ENCODE measurements at regions not wholly inside any gene's neighbourhood (a gene's known extent, or its start where the extent isn't known, plus 50 kb on each side); places are given as distances from the start of the nearest gene placed in this dataset.
A peak's percentile ranks its signal among the peaks of the same experiment; 100 is the strongest.

GRCh38 chr11:24344222-24344621 is 152.6 kb upstream of the LUZP2 start:
- no peak for DNase-seq

DNA sequence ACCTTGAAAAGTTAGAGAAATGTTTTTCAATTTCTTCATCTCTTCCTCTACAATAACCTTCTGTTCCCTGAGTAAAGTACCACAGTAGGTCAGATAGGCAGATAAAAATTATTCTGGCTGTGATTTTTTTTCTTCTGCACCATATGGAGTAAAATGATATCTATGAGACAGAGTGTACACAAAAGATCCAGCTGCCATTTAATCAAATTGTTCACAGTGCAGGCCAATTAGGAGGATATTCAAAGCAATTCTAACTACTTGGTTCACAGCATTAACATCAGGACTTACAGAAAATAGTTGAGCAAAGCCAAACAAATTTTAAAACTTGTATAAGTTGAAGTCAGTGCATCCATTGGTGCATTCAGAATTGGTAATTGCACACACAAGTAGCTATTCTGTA is 147.9 kb upstream of the LUZP2 start:
- DNase-seq, result no peak

GRCh38 chr11:24351179-24351578 is 145.7 kb upstream of the LUZP2 start:
- no peak for DNase-seq

DNA sequence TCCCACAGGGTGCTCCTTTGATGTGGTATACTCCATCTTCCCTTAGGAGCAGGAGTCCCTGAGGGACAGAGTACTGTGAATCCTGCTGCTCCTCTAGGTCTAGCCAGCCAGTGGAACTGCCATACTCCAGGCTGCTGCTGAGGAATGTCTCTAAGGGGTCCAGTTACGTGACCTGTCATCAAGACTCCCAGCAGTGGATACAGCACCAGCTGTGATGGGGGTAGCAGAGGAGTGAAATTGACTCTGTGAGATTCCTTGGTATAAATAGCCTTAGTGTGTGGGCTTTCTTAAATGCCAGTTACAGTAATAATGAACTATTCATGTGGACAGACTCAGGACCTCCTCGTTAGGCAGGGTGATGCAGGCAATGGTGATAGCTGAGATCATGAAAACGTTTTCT is 140.4 kb upstream of the LUZP2 start:
- no peak for DNase-seq

GRCh38 chr11:24357620-24358410 is 139.0 kb upstream of the LUZP2 start:
- DNase-seq, result no peak

DNA sequence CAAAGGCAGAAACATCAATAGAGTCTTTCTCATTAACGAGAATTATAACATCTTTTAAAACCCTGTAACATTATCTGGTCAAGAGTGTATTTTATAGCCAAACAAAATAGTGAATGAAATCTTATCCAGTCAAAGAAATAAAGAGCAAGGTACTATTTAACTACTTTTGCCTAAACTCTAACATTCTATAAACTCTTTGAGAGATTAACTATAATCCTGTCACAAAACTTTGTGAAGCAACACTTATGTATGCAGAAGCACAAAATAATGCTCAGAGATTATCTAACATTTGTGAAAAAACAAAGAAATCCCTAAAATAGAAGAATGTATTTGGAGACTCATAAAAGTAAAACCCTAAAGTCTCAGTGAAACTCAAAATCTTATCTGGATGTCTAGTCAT is 124.4 kb upstream of the LUZP2 start:
- no peak for DNase-seq

- DNase-seq, result no peak
These were observed 123.3 kb upstream of the LUZP2 start for GRCh38 chr11:24373516-24373915.

- DNase-seq, result no peak
These were observed 121.5 kb upstream of the LUZP2 start for GRCh38 chr11:24375351-24375750.

GRCh38 chr11:24375931-24376330 is 120.9 kb upstream of the LUZP2 start:
- no peak for DNase-seq

GRCh38 chr11:24383137-24383536 is 113.7 kb upstream of the LUZP2 start:
- no peak for DNase-seq

DNA sequence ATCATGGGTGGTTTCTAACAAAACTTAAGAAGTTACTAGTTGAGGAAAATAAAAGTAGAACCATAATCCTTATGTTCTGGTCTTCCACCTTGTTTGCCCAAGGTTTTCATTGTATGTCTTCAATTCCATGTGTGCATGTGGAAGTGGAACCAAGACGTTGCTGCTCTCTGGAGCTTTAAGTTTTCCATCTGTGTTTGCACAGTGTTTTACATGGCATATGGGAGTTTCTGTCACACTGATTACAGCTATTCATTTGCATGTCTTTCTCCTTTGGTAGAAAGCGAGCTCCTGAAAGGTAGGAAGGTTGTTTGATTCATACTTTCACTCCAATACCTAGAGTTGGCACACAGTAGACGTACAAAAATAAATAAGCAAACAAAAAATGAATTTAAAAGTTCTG is 112.6 kb upstream of the LUZP2 start:
- DNase-seq, result no peak

DNA sequence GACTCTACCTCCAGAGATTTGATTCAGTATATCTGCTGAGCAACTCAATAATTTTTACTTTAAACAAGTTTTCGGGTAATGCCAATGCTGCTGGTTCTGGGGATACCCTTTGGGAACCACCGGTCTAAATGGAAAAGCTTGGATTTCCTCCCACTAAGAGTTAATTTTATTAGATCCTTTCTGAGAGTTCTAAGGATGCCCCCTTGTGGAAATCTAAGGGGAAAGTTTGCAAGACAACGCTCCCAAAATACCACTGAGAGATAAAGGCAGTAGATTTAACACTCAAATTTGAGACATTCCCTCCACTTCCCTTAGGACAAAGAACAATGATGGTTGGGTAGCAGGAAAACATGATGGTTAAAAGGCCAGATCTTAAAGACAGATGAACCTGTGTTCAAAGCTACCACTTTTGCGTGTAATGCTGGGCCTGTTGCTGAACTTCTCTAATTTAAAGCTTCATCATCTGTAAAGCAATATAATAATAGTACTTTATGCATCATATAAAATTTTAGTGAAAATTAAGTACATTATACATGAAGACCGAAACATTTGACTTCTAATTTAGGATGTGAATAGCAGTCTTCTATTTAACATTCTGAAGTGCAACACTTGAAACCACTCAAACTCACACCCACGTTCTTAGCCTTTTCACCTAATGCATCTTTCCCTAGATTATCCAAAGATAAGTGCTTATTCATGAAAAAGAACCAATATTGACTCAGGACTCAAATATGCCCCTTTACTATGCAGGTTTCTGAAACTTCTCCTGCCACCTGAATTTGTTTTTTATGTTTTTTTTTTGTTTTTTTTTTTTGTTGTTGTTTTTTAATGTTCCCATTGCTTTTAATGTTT is 110.1 kb upstream of the LUZP2 start:
- peak in 1 of 58 donors; percentile 2 for DNase-seq

DNA sequence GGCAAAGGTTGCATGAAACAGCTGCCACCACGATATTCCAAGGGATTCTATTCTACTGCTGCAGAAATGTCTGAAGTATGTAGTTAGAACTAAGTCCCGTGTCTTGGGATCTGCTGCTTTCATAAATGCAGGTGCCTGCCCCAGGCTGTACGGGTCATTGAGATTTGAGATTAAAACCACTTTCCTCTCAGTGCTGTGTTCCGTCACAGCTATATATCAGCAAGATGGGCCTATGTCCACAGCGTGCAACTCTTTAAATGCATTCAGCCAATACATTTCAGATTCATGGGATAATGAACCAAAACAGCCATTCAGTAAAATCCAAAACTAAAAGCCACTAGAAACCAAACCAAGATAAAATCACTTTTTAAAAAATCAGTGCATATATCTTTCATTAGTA is 107.3 kb upstream of the LUZP2 start:
- no peak for DNase-seq

GRCh38 chr11:24390016-24390415 is 106.8 kb upstream of the LUZP2 start:
- no peak for DNase-seq

GRCh38 chr11:24390762-24391161 is 106.1 kb upstream of the LUZP2 start:
- no peak for DNase-seq

DNA sequence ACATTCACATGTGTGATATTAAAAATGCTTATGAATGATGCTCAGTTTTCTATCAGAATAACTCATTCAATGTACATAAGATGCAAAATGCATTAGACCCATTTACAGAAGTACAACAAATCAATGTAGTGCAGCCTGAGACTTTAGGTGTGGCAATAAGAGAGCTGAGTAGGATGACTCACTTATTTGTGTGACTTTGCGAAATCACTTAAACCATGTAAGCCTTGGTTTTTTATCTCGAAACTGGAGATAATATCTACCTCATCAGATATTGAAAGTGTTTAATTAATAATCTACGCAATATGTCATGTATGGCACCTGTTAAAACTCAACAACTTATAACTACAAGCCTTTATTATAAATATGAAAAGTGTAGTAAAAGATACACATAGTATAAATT is 105.7 kb upstream of the LUZP2 start:
- no peak for DNase-seq

GRCh38 chr11:24400059-24400665 is 96.7 kb upstream of the LUZP2 start:
- no peak for DNase-seq

DNA sequence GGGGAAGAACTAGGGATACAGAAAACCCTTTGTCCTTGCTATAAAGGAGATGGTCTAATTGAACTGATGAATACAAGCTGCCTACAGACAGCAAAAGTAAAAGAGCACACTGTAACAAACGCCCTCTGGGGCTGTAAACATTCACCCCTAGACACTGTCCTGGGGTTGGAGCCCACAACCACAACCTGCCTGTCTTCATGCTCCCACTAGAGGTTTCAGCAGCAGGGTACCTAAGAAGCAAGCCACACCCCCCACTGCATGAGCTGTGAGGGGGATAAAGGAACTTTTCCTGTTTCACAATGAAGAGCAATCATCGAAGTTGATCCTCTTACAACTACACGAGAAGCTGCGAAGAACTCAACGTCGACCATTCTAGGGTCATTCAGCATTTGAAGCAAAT is 90.5 kb upstream of the LUZP2 start:
- DNase-seq, result no peak

DNA sequence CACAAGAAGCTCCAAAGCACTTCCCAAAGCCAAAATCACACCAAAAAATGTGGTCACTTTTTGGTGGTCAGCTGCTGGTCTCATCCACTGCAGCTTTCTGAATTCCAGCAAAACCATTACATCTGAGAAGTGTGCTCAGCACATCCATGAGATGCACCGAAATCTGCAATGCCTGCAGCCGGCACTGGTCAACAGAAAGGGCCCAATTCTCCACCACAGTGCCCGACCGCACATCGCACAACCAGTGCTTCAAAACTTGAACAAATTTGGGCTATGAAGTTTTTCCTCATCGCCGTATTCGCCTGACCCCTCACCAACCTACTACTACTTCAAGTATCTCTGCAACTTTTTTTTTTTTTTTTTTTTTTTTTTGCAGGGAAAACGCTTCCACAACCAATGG is 89.9 kb upstream of the LUZP2 start:
- no peak for DNase-seq

DNA sequence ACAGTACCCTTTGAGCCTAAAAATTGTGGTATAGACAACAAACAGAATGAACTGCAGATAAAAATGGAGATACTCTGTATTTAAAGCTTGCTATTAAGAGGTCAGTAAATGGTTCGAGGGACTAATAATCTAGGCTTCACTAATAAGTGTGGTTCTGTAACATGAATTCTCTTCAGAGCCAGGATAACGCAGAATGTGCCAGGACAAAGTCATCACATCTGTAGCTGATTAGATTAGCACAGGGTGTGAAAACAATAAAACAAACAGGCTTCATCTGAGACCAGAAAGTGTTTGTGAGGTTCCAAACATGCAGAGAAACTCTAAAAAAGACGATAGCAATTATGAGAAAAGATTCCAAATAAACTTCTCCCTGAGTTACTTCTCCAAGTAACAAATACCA is 89.1 kb upstream of the LUZP2 start:
- no peak for DNase-seq

- DNase-seq, result no peak
These were observed 88.7 kb upstream of the LUZP2 start for GRCh38 chr11:24408202-24408601.

GRCh38 chr11:24411791-24412190 is 85.1 kb upstream of the LUZP2 start:
- no peak for DNase-seq
